ENCODE measurements at regions not wholly inside any gene's neighbourhood (a gene's known extent, or its start where the extent isn't known, plus 50 kb on each side); places are given as distances from the start of the nearest gene placed in this dataset.
"Not testable (repeated sequence)": the region's sequence is repeated elsewhere in the genome, so short reads cannot be mapped to it uniquely, and the experiment has no call there.

DNA sequence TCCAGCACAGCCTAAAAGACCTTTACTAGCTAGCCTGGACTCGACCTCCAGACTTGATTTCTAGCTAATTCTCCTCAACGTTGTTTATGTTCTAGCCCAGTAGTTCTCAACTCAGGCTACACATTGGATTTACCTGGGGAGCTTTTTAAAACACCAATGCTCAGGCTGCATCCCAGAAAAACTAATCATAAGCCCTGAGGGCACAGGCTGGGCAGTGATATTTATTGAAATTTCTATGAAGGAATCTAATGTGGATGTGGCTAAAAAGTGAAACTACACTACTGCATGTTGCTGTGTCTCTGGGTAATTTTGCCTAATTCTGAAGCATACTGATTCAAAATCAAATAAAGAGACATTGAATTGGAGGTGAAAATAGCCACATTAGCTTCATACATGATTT is 479.4 kb downstream of the KCNT2 start:
- Mint-ChIP-seq H3K27me3 (ENCODE audit: low read depth) (no peaks in the 10 kb centered on the region), H3K4me3 (no peak overlapping the region), H3K27ac (no peak overlapping the region), H3K4me1 (ENCODE audit: low read depth) (no peaks in the 10 kb centered on the region), H3K9me3 (ENCODE audit: insufficient read depth) (no peaks in the 10 kb centered on the region), H3K36me3 (ENCODE audit: low read depth) (no peaks in the 10 kb centered on the region)
- no peak for DNase-seq
- CTCF ChIA-PET = no interaction called here
- POLR2A ChIA-PET = no interaction called here
- no peak for ATAC-seq

DNA sequence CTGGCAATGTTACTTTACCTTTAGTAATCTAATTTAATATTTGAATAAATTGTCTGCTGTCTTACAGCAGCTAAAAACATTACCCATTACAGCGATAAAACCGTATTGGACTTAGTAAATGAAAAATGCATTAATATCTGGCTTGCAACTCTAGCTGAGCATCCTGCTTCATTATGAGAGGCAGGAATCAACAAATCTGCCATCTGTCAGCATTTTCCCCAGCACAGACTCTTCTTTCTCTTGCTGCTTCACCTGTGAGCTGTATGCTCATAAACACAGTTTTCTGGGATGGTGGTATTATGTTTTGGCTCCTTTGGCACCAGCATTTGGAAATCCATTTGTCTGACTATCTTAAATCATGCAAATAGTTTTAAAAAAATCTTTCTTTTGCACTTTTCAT is 487.1 kb downstream of the KCNT2 start:
- ATAC-seq (no peak), DNase-seq (no peak)
- Mint-ChIP-seq H3K4me3 (no peak overlapping the region), H3K27me3 (ENCODE audit: low read depth) (no peaks in the 10 kb centered on the region), H3K9me3 (ENCODE audit: insufficient read depth) (no peaks in the 10 kb centered on the region), H3K27ac (no peak overlapping the region), H3K4me1 (ENCODE audit: low read depth) (no peaks in the 10 kb centered on the region), H3K36me3 (ENCODE audit: low read depth) (no peaks in the 10 kb centered on the region)
- POLR2A ChIA-PET = no interaction called here
- CTCF ChIA-PET = no interaction called here

DNA sequence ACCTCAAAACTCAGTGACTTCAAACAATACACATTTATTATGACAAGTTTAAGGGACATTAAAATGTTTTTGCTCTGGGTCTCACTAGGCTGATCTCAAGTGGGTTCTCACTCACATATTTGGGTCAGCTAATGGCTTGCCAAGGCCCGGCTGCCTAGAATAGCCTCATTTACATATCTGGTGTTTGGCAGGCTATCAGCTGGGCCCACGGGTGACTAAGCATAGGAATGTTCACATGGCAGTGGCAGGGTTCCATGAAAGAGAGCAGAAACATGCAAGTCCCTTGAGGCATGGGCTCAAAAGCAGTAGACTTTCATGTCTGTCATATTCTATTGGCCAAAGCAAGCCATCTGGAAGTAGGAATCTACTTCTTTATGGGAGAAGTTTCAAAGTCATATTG is 492.6 kb downstream of the KCNT2 start:
- Mint-ChIP-seq H3K27me3 (ENCODE audit: low read depth) (no peaks in the 10 kb centered on the region), H3K27ac (no peak overlapping the region), H3K9me3 (ENCODE audit: insufficient read depth) (no peaks in the 10 kb centered on the region), H3K4me3 (no peak overlapping the region), H3K4me1 (ENCODE audit: low read depth) (no peaks in the 10 kb centered on the region), H3K36me3 (ENCODE audit: low read depth) (no peaks in the 10 kb centered on the region)
- DNase-seq = no peak
- ChIA-PET CTCF (no interaction called here), POLR2A (no interaction called here)
- no peak for ATAC-seq

DNA sequence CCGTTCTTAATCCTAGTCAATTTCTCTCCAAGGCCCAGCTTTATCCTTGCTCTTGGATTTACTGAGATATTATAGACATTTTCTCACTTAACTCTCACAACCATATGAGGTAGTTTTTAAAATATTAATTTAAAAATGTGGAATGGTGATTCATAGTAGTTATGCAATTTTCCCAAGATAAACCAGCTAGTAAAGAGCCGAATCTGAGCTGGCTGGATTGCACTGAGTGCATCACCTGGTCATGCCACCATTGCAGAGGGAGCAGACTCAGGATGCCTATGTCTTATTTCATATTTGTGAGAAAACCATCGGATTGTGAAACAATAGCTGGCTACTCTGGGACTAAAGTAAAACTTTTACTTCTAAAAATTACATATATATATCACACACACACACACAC is 494.0 kb downstream of the KCNT2 start:
- Mint-ChIP-seq H3K36me3 (ENCODE audit: low read depth) (no peaks in the 10 kb centered on the region), H3K4me1 (ENCODE audit: low read depth) (no peaks in the 10 kb centered on the region), H3K27me3 (ENCODE audit: low read depth) (no peaks in the 10 kb centered on the region), H3K27ac (no peak overlapping the region), H3K4me3 (no peak overlapping the region), H3K9me3 (ENCODE audit: insufficient read depth) (no peaks in the 10 kb centered on the region)
- ATAC-seq (no peak), DNase-seq (no peak)
- CTCF ChIA-PET = no interaction called here
- POLR2A ChIA-PET = no interaction called here

DNA sequence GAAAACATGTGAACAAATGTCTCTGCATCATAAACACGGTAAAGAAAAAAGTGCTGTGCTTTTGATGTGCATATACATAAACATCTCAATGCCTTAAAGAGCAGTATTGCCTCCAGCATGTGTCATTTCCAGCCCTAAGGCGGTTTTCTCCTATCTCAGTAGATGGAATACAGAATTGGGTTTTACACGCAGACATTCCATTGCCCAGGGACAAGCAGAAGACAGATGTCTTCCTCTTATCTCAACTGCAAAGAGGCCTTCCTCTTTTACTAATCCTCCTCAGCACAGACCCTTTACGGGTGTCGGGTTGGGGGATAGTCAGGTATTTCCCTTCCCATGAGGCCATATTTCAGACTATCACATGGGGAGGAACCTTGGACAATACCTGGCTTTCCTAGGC is 499.2 kb downstream of the KCNT2 start:
- H3K27ac Mint-ChIP-seq; H3K36me3 Mint-ChIP-seq (ENCODE audit: low read depth); DNase-seq; H3K4me3 Mint-ChIP-seq; POLR2A ChIA-PET; H3K9me3 Mint-ChIP-seq (ENCODE audit: insufficient read depth); CTCF ChIA-PET; ATAC-seq; H3K27me3 Mint-ChIP-seq (ENCODE audit: low read depth); H3K4me1 Mint-ChIP-seq (ENCODE audit: low read depth): not testable (repeated sequence)

DNA sequence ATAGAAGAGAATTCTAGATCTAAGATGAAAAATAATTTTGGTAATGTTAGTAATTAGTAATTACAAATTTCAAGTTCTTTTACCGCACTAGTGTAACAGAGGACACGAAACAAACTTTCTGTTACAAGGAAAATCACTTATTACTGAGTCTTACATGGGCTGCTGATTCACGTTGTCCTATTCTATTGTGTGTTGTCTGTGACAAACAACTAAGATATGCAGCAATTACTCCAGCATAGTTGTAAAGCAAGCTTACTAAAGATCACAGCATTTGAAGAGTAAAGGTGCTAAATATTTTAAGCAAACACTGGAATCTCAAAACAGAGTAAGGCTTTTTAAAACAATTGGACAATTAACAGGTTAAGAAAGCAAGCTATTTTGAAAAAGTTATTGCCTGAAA is 502.3 kb downstream of the KCNT2 start:
- ATAC-seq = no peak
- no peak overlapping the region for H3K4me3 Mint-ChIP-seq

DNA sequence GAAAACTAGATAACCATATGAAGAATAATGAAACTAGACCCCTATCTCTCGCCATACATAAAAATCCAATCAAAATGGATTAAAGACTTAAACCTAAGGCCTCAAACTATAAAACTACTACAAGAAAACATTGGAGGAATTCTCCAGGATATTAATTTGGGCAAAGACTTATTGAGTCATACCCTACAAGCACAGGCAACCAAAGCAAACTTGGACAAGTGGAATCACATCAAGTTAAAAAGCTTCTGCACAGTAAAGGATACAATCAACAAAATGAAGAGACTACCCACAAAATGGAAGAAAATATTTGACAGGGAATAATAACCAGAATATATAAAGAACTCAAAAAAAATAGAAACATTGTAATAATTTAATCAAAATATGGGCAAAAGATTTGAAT is 505.4 kb downstream of the KCNT2 start:
- Mint-ChIP-seq H3K4me3 (no peak overlapping the region), H3K4me1 (ENCODE audit: low read depth) (no peaks in the 10 kb centered on the region), H3K27me3 (ENCODE audit: low read depth) (no peaks in the 10 kb centered on the region), H3K9me3 (ENCODE audit: insufficient read depth) (peaks cover 5% of the 10 kb centered on the region), H3K36me3 (ENCODE audit: low read depth) (no peaks in the 10 kb centered on the region), H3K27ac (no peak overlapping the region)
- ChIA-PET POLR2A (no interaction called here), CTCF (no interaction called here)
- no peak for DNase-seq
- no peak for ATAC-seq

More for the DNA sequence above, 502.3 kb downstream of the KCNT2 start:
- Mint-ChIP-seq H3K27ac (no peak overlapping the region), H3K36me3 (ENCODE audit: low read depth) (no peaks in the 10 kb centered on the region), H3K27me3 (ENCODE audit: low read depth) (no peaks in the 10 kb centered on the region), H3K9me3 (ENCODE audit: insufficient read depth) (peaks cover 5% of the 10 kb centered on the region), H3K4me1 (ENCODE audit: low read depth) (no peaks in the 10 kb centered on the region)
- POLR2A ChIA-PET = no interaction called here
- DNase-seq = no peak
- CTCF ChIA-PET = no interaction called here

DNA sequence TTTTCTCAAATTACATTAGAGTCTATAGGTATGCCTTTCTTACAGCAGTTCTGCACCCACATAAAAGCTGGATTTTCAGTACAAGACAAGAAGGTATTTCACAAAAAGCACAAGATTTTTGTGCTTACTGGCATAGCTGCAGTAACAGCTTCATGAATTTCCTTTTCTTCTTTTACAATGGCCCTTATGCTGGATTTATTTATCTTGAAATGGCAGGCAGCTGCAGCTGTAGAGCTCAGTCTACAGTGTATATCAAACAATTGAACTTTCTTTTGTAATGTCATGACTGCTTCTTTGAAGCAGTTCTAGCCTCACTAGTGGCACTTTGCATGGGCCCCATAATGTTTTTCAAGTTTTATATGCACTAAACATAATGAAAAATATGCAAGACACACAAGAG is 510.2 kb downstream of the KCNT2 start:
- Mint-ChIP-seq H3K9me3 (ENCODE audit: insufficient read depth) (no peaks in the 10 kb centered on the region), H3K4me3 (no peak overlapping the region), H3K27me3 (ENCODE audit: low read depth) (no peaks in the 10 kb centered on the region), H3K4me1 (ENCODE audit: low read depth) (no peaks in the 10 kb centered on the region), H3K36me3 (ENCODE audit: low read depth) (no peaks in the 10 kb centered on the region), H3K27ac (no peak overlapping the region)
- DNase-seq (no peak), ATAC-seq (no peak)
- CTCF ChIA-PET = no interaction called here
- POLR2A ChIA-PET = no interaction called here

DNA sequence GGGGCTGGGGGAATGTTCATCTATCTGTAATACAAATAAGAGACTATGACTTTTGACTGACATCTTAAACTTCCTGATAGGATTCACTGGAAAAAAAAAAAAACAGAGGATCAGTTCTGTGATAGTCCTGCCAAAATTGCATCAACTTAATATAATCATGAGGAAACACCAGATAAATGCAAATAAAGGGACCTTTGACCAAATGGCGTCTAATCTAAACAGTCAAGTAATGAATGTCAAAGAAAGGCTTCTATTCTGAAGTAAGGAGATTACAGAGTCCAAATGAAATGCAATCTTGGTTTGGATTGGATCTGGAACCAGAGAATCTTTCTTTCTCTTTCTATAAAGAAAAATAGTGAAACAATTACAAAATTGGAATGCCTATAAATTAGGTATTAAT is 513.4 kb downstream of the KCNT2 start:
- POLR2A ChIA-PET = no interaction called here
- Mint-ChIP-seq H3K27ac (no peak overlapping the region), H3K36me3 (ENCODE audit: low read depth) (no peaks in the 10 kb centered on the region), H3K27me3 (ENCODE audit: low read depth) (no peaks in the 10 kb centered on the region), H3K4me3 (no peak overlapping the region), H3K9me3 (ENCODE audit: insufficient read depth) (no peaks in the 10 kb centered on the region), H3K4me1 (ENCODE audit: low read depth) (no peaks in the 10 kb centered on the region)
- ATAC-seq (no peak), DNase-seq (no peak)
- CTCF ChIA-PET = no interaction called here

DNA sequence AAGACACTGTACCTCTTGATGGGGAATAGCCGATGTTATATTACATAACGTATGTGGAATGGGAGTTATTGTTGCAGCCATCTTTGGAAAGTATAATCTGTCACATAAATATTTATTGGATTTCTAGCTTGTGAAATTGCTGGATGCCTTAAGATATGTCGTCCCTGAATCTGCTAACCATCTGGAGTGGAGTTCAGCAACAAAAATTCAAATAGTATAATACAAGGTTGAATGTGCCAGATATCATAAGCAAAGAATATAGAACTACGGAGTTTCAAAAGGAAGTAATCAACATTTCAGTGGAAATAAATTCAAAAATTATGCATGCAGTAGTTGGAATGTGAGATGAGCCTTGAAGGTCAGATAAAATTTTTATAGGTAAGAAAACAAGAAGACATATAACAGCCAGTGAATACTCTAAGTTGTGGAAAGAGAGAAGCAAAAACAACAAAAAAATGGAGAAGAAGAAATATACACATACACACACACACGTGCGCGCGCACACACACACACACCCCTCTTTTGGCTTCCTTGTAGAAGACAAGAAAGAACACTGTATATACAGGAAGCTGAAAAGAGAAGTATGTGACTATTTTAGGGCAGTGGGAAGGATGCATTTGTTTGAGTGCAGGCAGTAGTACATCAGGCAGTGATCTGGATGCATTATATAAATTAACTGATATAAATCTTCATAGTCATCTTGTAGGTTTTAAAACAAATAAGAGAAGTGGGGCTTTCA is 516.7 kb downstream of the KCNT2 start:
- Mint-ChIP-seq H3K9me3 (ENCODE audit: insufficient read depth) (no peaks in the 10 kb centered on the region), H3K4me3 (no peak overlapping the region), H3K4me1 (ENCODE audit: low read depth) (no peaks in the 10 kb centered on the region), H3K27ac (no peak overlapping the region), H3K27me3 (ENCODE audit: low read depth) (no peaks in the 10 kb centered on the region), H3K36me3 (ENCODE audit: low read depth) (no peaks in the 10 kb centered on the region)
- POLR2A ChIA-PET = interaction anchor here (0.7 kb wide), 1 partner anchor 237 kb away, joined by 5 read pairs; no protein-coding TSS in a partner anchor
- DNase-seq (no peak), ATAC-seq (no peak)
- CTCF ChIA-PET = no interaction called here

DNA sequence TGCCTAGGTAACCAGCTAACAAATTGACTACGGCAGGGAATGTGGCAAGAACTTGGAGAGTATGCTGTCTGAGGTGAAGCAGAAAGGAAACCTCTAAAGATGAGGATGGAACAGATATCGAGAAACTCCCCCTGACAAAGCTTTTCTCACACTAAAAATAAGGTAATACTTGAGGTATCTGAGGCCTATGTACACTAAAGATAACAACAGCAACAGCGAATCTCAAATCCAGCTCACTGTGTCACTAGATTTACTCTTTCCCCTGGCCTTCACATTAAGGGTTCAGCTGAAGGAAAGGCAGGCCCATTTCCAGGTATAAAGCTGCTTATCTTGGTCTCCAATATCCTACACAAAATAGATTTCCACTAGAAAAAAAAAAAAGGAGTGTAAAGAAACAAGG is 518.0 kb downstream of the KCNT2 start:
- no peak for DNase-seq
- H3K4me1 Mint-ChIP-seq (ENCODE audit: low read depth) = no peaks in the 10 kb centered on the region
- ChIA-PET POLR2A (no interaction called here), CTCF (no interaction called here)
- ATAC-seq = no peak
- no peak overlapping the region for H3K27ac Mint-ChIP-seq
- H3K36me3 Mint-ChIP-seq (ENCODE audit: low read depth) = no peaks in the 10 kb centered on the region
- H3K9me3 Mint-ChIP-seq (ENCODE audit: insufficient read depth) = no peaks in the 10 kb centered on the region
- no peaks in the 10 kb centered on the region for H3K27me3 Mint-ChIP-seq (ENCODE audit: low read depth)
- no peak overlapping the region for H3K4me3 Mint-ChIP-seq

DNA sequence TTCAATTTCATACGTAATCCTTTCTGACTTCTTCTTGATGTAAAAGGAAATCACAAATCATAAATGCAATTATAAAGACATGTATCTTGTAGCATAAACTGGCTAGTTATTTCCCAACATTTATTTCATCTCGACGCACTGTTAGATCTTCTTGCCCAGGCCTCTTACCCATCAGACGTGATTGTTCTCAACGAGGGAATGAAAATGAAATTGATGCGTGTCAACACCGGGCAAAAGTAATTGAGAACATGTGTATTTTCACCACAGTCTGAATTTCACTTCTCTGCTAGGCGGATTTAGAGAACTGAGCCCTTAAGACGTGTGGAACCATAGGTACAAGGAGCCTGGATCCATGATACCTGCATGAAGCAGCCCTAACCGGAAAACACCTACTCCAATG is 519.7 kb downstream of the KCNT2 start:
- ChIA-PET CTCF (no interaction called here), POLR2A (no interaction called here)
- no peaks in the 10 kb centered on the region for H3K27me3 Mint-ChIP-seq (ENCODE audit: low read depth)
- no peaks in the 10 kb centered on the region for H3K4me1 Mint-ChIP-seq (ENCODE audit: low read depth)
- no peak overlapping the region for H3K27ac Mint-ChIP-seq
- no peak overlapping the region for H3K4me3 Mint-ChIP-seq
- DNase-seq = no peak
- ATAC-seq = no peak
- no peaks in the 10 kb centered on the region for H3K9me3 Mint-ChIP-seq (ENCODE audit: insufficient read depth)
- no peaks in the 10 kb centered on the region for H3K36me3 Mint-ChIP-seq (ENCODE audit: low read depth)

DNA sequence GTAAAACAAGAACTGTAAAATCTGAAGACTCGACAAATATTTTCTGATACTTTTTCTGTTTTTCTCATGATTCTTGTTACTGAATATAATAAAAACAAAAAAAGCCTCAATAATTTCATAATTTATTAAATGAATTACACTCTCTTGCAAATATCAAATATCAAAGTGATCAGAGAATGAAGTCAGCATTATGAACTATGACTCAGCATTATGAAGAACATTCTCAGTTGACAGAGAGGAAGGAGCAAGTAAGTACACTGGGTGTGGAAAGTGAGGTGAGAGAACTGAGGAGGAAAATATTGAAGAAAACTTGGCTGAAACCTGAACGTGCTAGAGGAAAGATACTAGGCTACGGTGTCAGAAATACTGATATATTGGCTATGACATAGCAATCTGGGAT is 529.5 kb downstream of the KCNT2 start:
- ChIA-PET CTCF (no interaction called here), POLR2A (no interaction called here)
- DNase-seq (no peak), ATAC-seq (no peak)
- Mint-ChIP-seq H3K4me3 (no peak overlapping the region), H3K9me3 (ENCODE audit: insufficient read depth) (no peaks in the 10 kb centered on the region), H3K27me3 (ENCODE audit: low read depth) (no peaks in the 10 kb centered on the region), H3K4me1 (ENCODE audit: low read depth) (no peaks in the 10 kb centered on the region), H3K27ac (no peak overlapping the region), H3K36me3 (ENCODE audit: low read depth) (no peaks in the 10 kb centered on the region)
